SU-DHL-6 (cell line): ENCODE measurements at regions not wholly inside any gene's neighbourhood (a gene's known extent, or its start where the extent isn't known, plus 50 kb on each side); places are given as distances from the start of the nearest gene placed in this dataset.

ENCODE experiments used
- EZH2phosphoT487 ChIP-seq: fragments of 200-600 bp; sonication (generic), shearing (Covaris generic); conservative IDR thresholded peaks from 2 replicates; pipeline ENCODE4 v1.6.1; 2018; ENCODE audit warnings: mild to moderate bottlenecking, antibody characterized with exemption, low read length, moderate library complexity, mixed read lengths
- TF ChIP-seq, protein P1 (sequence below): fragments of 200-600 bp; sonication (generic); IDR thresholded peaks from one replicate; pipeline ENCODE4 v1.5.1; 2017; ENCODE audit warnings: antibody characterized with exemption, mild to moderate bottlenecking, low read length, moderate library complexity; ENCODE audit not compliant: insufficient read depth, poor library complexity, severe bottlenecking

DNA sequence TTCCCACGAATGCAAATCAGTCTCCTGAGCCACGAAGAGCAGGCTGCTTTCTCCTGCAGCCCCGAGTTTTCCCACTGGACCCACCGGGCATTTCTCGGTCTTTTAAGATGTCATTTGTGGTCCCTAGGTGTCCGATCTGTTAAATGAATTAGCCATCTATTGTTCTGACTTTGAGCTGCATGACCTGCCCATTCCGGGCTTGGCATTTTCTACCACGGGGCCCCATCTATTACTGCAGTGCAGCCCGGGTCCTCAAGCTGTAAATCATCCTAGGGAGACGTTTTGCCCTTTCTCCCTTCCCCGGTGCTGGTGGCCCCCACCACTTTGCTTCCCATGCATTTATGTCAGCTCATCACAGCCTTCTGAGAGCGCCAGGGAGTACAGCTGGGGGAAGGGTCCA, 405.4 kb downstream of the IRX1 start:
- TF ChIP-seq, protein P1, sequence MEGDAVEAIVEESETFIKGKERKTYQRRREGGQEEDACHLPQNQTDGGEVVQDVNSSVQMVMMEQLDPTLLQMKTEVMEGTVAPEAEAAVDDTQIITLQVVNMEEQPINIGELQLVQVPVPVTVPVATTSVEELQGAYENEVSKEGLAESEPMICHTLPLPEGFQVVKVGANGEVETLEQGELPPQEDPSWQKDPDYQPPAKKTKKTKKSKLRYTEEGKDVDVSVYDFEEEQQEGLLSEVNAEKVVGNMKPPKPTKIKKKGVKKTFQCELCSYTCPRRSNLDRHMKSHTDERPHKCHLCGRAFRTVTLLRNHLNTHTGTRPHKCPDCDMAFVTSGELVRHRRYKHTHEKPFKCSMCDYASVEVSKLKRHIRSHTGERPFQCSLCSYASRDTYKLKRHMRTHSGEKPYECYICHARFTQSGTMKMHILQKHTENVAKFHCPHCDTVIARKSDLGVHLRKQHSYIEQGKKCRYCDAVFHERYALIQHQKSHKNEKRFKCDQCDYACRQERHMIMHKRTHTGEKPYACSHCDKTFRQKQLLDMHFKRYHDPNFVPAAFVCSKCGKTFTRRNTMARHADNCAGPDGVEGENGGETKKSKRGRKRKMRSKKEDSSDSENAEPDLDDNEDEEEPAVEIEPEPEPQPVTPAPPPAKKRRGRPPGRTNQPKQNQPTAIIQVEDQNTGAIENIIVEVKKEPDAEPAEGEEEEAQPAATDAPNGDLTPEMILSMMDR = no peak
- TF ChIP-seq EZH2phosphoT487 = no peak
